HG03457 (cell line): ENCODE measurements at regions not wholly inside any gene's neighbourhood (a gene's known extent, or its start where the extent isn't known, plus 50 kb on each side); places are given as distances from the start of the nearest gene placed in this dataset.

ENCODE experiments used
- ATAC-seq: cut with Tn5 transposase; IDR thresholded peaks from one replicate; pipeline ENCODE4 v1.9.1; 2021; ENCODE audit warnings: moderate number of reproducible peaks; ENCODE audit not compliant: unreplicated experiment

- no peak for ATAC-seq
Measured at GRCh38 chr19:28793391-28794168, 419.4 kb downstream of the UQCRFS1 start.

- no peak for ATAC-seq
Measured at GRCh38 chr19:28785971-28786370, 427.0 kb downstream of the UQCRFS1 start.

- no peak for ATAC-seq
Measured at GRCh38 chr19:28764066-28764465, 448.9 kb downstream of the UQCRFS1 start.

- ATAC-seq: no peak
Measured at GRCh38 chr19:28746478-28746877, 466.5 kb downstream of the UQCRFS1 start.

- ATAC-seq: no peak
Measured at GRCh38 chr19:28744943-28745342, 468.0 kb downstream of the UQCRFS1 start.

GRCh38 chr19:28744014-28744413, 468.9 kb downstream of the UQCRFS1 start:
- no peak for ATAC-seq

GRCh38 chr19:28737021-28737895, 475.7 kb downstream of the UQCRFS1 start:
- no peak for ATAC-seq

GRCh38 chr19:28736528-28736927, 476.4 kb downstream of the UQCRFS1 start:
- ATAC-seq: no peak

GRCh38 chr19:28731577-28731976, 481.4 kb downstream of the UQCRFS1 start:
- ATAC-seq: no peak

- ATAC-seq: no peak
Measured at GRCh38 chr19:28730791-28731512, 482.0 kb downstream of the UQCRFS1 start.

- no peak for ATAC-seq
Measured at GRCh38 chr19:28727480-28728159, 485.3 kb downstream of the UQCRFS1 start.

- no peak for ATAC-seq
Measured at GRCh38 chr19:28726533-28727479, 486.1 kb downstream of the UQCRFS1 start.

- no peak for ATAC-seq
Measured at GRCh38 chr19:28718909-28719308, 494.0 kb downstream of the UQCRFS1 start.

- ATAC-seq: no peak
Measured at GRCh38 chr19:28715157-28715556, 497.8 kb downstream of the UQCRFS1 start.

- no peak for ATAC-seq
Measured at GRCh38 chr19:28711411-28711810, 501.5 kb downstream of the UQCRFS1 start.

GRCh38 chr19:28710278-28710677, 502.7 kb downstream of the UQCRFS1 start:
- no peak for ATAC-seq

GRCh38 chr19:28706693-28707092, 506.3 kb downstream of the UQCRFS1 start:
- no peak for ATAC-seq

- ATAC-seq: no peak
Measured at GRCh38 chr19:28705008-28705407, 507.9 kb downstream of the UQCRFS1 start.

- no peak for ATAC-seq
Measured at GRCh38 chr19:28703400-28703956, 509.5 kb downstream of the UQCRFS1 start.
